SK-N-SH (cell line): ENCODE measurements at regions not wholly inside any gene's neighbourhood (a gene's known extent, or its start where the extent isn't known, plus 50 kb on each side); places are given as distances from the start of the nearest gene placed in this dataset.
"Not testable (repeated sequence)": the region's sequence is repeated elsewhere in the genome, so short reads cannot be mapped to it uniquely, and the experiment has no call there.

Source experiments
- CTCF ChIA-PET: fragments of 300-600, 350-600 bp; formaldehyde crosslinking; extraction: SDS; loops from one replicate; lab custom pipeline; 2021; lab: Yijun Ruan, JAX
- POLR2A ChIA-PET: fragments of 350-600 bp; sonication (Branson Sonifier 250); formaldehyde crosslinking; extraction: SDS; loops from one replicate; lab custom pipeline; 2020; ENCODE audit warnings: antibody characterized with exemption, inconsistent platforms; lab: Yijun Ruan, JAX
- DNase-seq: peaks from one replicate; pipeline ENCODE4 v3.0.0; 2012
- H2AFZ ChIP-seq: fragments of 200-600 bp; sonication (generic); 2 replicates; pipeline ENCODE4 v1.8.1; 2016; ENCODE audit warnings: antibody characterized with exemption, mild to moderate bottlenecking, low read depth
- H3F3A ChIP-seq: fragments of 200-600 bp; sonication (generic); replicated peaks from 2 replicates; pipeline ENCODE3; 2016; ENCODE audit warnings: antibody characterized with exemption, mild to moderate bottlenecking; ENCODE audit not compliant: insufficient read depth
- H3K27ac ChIP-seq, 2 experiments: fragments of 200-500 bp in 1 of 2; fragments of 200-600 bp in 1 of 2; sonication (Bioruptor generic) in 1 of 2; sonication (generic), shearing (Covaris generic) in 1 of 2; 2 replicates each; pipeline versions ENCODE4 v1.5.1 to v1.6.1; 2014 to 2016; ENCODE audit warnings: low read depth in 2 of 2, inconsistent platforms in 1 of 2, low read length in 1 of 2, mild to moderate bottlenecking in 1 of 2, mixed read lengths in 1 of 2
- H3K27me3 ChIP-seq: fragments of 200-600 bp; sonication (generic), shearing (Covaris generic); 2 replicates; pipeline ENCODE4 v1.6.1; 2016; ENCODE audit warnings: mixed run types; ENCODE audit not compliant: insufficient read depth
- H3K36me3 ChIP-seq, 2 experiments: fragments of 200-500 bp in 1 of 2; fragments of 200-600 bp in 1 of 2; sonication (Bioruptor generic) in 1 of 2; sonication (generic) in 1 of 2; replicated peaks in 1 of 2; 2 replicates each; pipeline versions ENCODE3 to v1.5.1; 2014 to 2016; ENCODE audit warnings: low read length in 1 of 2, mild to moderate bottlenecking in 1 of 2; ENCODE audit not compliant: insufficient read depth in 2 of 2, control insufficient read depth in 1 of 2
- H3K4me1 ChIP-seq, 2 experiments: fragments of 200-500 bp in 1 of 2; fragments of 200-600 bp in 1 of 2; sonication (Bioruptor generic) in 1 of 2; sonication (generic), shearing (Covaris generic) in 1 of 2; 2 replicates each; pipeline versions ENCODE4 v1.5.1 to v1.6.1; 2014 to 2016; ENCODE audit warnings: low read depth in 1 of 2, low read length in 1 of 2, mixed run types in 1 of 2; ENCODE audit not compliant: insufficient read depth in 2 of 2, control insufficient read depth in 1 of 2
- H3K4me2 ChIP-seq: fragments of 200-600 bp; sonication (generic), shearing (Covaris generic); 2 replicates; pipeline ENCODE4 v1.6.1; 2017; ENCODE audit warnings: mixed run types
- H3K4me3 ChIP-seq, 2 experiments: fragments of 200-500 bp in 1 of 2; fragments of 200-600 bp in 1 of 2; sonication (Bioruptor generic) in 1 of 2; sonication (generic), shearing (Covaris generic) in 1 of 2; 2 replicates each; pipeline versions ENCODE4 v1.5.1 to v1.8.1; 2014 to 2016; ENCODE audit warnings: low read depth in 2 of 2, inconsistent platforms in 1 of 2, low read length in 1 of 2, mild to moderate bottlenecking in 1 of 2, mixed read lengths in 1 of 2, moderate library complexity in 1 of 2
- H3K79me2 ChIP-seq: fragments of 200-600 bp; sonication (generic); 2 replicates; pipeline ENCODE4 v1.8.1; 2017; ENCODE audit warnings: mild to moderate bottlenecking; ENCODE audit not compliant: insufficient read depth
- H3K9ac ChIP-seq: fragments of 200-600 bp; sonication (generic); 2 replicates; pipeline ENCODE4 v1.6.1; 2017; ENCODE audit warnings: mixed run types
- H3K9me2 ChIP-seq: fragments of 200-600 bp; sonication (generic); 2 replicates; pipeline ENCODE4 v1.6.1; 2017; ENCODE audit warnings: mixed run types
- H3K9me3 ChIP-seq: fragments of 200-600 bp; sonication (generic); 2 replicates; pipeline ENCODE4 v1.6.1; 2017; ENCODE audit warnings: mixed run types, mild to moderate bottlenecking, moderate library complexity
- H4K20me1 ChIP-seq: fragments of 200-600 bp; sonication (generic); 2 replicates; pipeline ENCODE4 v1.6.1; 2017; ENCODE audit warnings: mild to moderate bottlenecking, mixed run types; ENCODE audit not compliant: insufficient read depth
- FOXM1 ChIP-seq: IDR thresholded peaks from 2 replicates; pipeline ENCODE4 v1.4.0; 2012; ENCODE audit warnings: low read depth, mild to moderate bottlenecking
- JUND ChIP-seq: IDR thresholded peaks from 2 replicates; pipeline ENCODE4 v1.4.0; 2012
- NRF1 ChIP-seq: IDR thresholded peaks from 2 replicates; pipeline ENCODE4 v1.6.1; 2012; ENCODE audit warnings: low read depth, mild to moderate bottlenecking, low read length
- POLR2AphosphoS5 ChIP-seq: IDR thresholded peaks from 2 replicates; pipeline ENCODE4 v1.6.1; 2012; ENCODE audit warnings: low read depth, low read length
- SIN3A ChIP-seq: IDR thresholded peaks from 2 replicates; pipeline ENCODE4 v1.6.1; 2012; ENCODE audit warnings: low read depth, mild to moderate bottlenecking, low read length, moderate library complexity, borderline replicate concordance
- whole genome bisulfite sequencing: methylation state at CpG from one replicate; pipeline ENCODE4 v1.1.6; 2017; ENCODE audit warnings: low lambda C conversion rate; 5-methylcytosine and 5-hydroxymethylcytosine counted together
- TF ChIP-seq, protein P1 (sequence below): fragments of 150-350 bp; IDR thresholded peaks from 2 replicates; pipeline ENCODE4 v1.6.1; 2017; ENCODE audit warnings: antibody characterized with exemption, low read length, low read depth, borderline replicate concordance
- TF ChIP-seq, protein P2 (sequence below): IDR thresholded peaks from 2 replicates; pipeline ENCODE4 v1.4.0; 2012; ENCODE audit warnings: low read depth

DNA sequence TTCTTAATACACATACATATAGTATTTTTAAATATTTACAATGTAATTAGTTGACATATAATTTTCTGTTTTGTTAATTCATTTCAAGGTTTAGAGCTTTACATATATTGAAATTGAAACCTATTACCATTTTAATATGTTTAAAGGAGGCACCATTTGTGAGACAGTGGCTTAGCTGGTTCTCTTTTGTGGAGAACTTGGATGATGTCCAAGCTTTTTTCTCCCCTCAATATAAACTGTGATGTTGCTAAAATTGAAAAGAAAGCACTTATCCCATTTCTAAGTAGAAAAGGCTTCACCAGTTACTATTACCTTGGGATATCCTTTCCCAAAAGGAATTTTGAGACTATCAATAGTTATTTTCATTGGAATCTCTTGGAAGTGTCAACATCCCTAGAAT lies 707.2 kb downstream of the NTRK3 start:
- Histone ChIP-seq H3K4me3 (no peak overlapping the region), H3K27me3 (no peaks in the 10 kb centered on the region), H3K9me3 (no peaks in the 10 kb centered on the region), H3K4me2 (no peak overlapping the region), H3F3A (no peaks in the 10 kb centered on the region), H3K4me1 (no peaks in the 10 kb centered on the region), H3K9ac (no peak overlapping the region), H4K20me1 (no peaks in the 10 kb centered on the region), H3K9me2 (no peaks in the 10 kb centered on the region), H3K79me2 (no peaks in the 10 kb centered on the region), H3K36me3 (no peaks in the 10 kb centered on the region), H3K27ac (no peak overlapping the region), H2AFZ (no peak overlapping the region)
- CTCF ChIA-PET: interaction anchor here (2.0 kb wide), 1 partner anchor 23 kb away, joined by 7 read pairs; no protein-coding TSS in a partner anchor
- no peak for DNase-seq
- POLR2A ChIA-PET: no interaction called here
- no peak for TF ChIP-seq NRF1
- TF ChIP-seq, protein P1, sequence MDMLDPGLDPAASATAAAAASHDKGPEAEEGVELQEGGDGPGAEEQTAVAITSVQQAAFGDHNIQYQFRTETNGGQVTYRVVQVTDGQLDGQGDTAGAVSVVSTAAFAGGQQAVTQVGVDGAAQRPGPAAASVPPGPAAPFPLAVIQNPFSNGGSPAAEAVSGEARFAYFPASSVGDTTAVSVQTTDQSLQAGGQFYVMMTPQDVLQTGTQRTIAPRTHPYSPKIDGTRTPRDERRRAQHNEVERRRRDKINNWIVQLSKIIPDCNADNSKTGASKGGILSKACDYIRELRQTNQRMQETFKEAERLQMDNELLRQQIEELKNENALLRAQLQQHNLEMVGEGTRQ: no peak
- TF ChIP-seq SIN3A: no peak

DNA sequence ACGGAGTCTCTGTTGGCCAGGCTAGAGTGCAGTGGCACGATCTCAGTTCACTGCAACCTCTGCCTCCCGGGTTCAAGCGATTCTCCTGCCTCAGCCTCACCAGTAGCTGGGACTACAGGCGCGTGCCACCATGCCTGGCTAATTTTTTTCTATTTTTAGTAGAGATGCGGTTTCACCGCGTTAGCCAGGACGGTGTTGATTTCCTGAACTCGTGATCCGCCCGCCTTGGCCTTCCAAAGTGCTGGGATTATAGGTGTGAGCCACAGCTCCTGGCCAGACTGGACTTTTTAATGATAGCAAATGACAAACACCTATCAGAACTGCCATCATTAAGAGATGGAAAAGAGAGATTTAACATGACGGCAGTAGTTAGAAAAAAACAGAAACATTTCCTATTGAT lies 707.9 kb downstream of the NTRK3 start:
- H3K27me3 ChIP-seq, H3K4me1 ChIP-seq, H3K9me2 ChIP-seq, H2AFZ ChIP-seq, H3K4me2 ChIP-seq, POLR2A ChIA-PET, H3K27ac ChIP-seq, H3K79me2 ChIP-seq, H3K9ac ChIP-seq, DNase-seq, H3K36me3 ChIP-seq, H4K20me1 ChIP-seq, H3F3A ChIP-seq, H3K4me3 ChIP-seq, H3K9me3 ChIP-seq: not testable (repeated sequence)
- CTCF ChIA-PET: interaction anchor here (0.6 to 2.0 kb wide), 3 partner anchors 22 to 72 kb away, joined by 3 to 7 read pairs (median 3); no protein-coding TSS in a partner anchor
- 73% methylated on average over 14 of the region's 14 CpGs for WGBS

DNA sequence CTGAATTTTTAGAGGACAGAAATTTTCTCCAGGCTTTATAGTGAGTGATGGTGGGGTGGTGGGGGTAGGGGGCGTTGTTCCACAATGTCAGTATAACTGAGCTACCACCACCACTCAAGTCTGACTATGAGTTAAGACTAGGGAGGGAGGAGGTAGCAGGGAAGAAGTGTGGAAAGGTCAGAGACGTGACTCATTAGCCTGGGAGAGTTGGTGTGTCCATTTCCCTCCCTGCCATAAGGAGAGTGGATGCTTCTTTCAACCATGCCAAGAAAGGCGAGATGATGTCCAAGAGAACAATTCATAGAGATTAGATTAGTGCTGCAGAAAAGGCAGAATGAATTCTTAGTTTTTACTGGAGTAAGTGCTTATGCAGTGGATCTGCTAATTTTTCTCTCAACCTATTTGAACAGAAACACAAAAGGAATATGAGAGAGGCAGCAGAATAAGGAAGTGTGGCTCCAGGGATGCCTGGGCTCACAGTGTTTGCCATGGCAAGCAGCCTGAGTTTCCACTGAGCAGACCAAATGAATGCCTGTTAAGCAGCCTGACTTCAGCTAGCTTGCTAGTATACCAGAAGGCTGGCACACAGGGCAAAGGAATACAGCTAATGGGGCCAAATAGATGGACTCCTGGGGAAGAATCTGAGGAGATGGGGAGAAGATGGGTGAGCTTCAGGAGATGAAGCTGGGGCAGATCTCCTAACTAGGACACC lies 708.9 kb downstream of the NTRK3 start:
- CTCF ChIA-PET: interaction anchor here (0.6 kb wide), 1 partner anchor 23 kb away, joined by 3 read pairs; no protein-coding TSS in a partner anchor
- H4K20me1 ChIP-seq: no peaks in the 10 kb centered on the region

More for the DNA sequence above, 708.9 kb downstream of the NTRK3 start:
- Histone ChIP-seq H3K4me3 (no peak overlapping the region), H3K9me2 (no peaks in the 10 kb centered on the region), H3F3A (no peaks in the 10 kb centered on the region), H3K9me3 (no peaks in the 10 kb centered on the region), H3K9ac (no peak overlapping the region), H3K27me3 (no peaks in the 10 kb centered on the region), H3K4me2 (no peak overlapping the region), H3K79me2 (no peaks in the 10 kb centered on the region), H3K27ac (no peak overlapping the region), H3K4me1 (no peaks in the 10 kb centered on the region), H3K36me3 (no peaks in the 10 kb centered on the region), H2AFZ (no peak overlapping the region)
- 33% methylated on average over 3 of the region's 3 CpGs for WGBS
- DNase-seq: no peak
- TF ChIP-seq FOXM1: no peak
- no peak for TF ChIP-seq JUND
- no peak for TF ChIP-seq POLR2AphosphoS5
- TF ChIP-seq, protein P2, sequence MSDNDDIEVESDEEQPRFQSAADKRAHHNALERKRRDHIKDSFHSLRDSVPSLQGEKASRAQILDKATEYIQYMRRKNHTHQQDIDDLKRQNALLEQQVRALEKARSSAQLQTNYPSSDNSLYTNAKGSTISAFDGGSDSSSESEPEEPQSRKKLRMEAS: no peak
- POLR2A ChIA-PET: no interaction called here
